ENCODE measurements at regions not wholly inside any gene's neighbourhood (a gene's known extent, or its start where the extent isn't known, plus 50 kb on each side); places are given as distances from the start of the nearest gene placed in this dataset.
A peak's percentile ranks its signal among the peaks of the same experiment; 100 is the strongest.

- peak; percentile 90 for TF ChIP-seq CTCF (IDR thresholded peaks at IDR 0.05)
- H3K9me3 Mint-ChIP-seq = no peaks in the 10 kb centered on the region
- DNase-seq = peak; percentile 68
- H3K4me1 Mint-ChIP-seq = no peaks in the 10 kb centered on the region
- no peak overlapping the region for H3K4me3 Mint-ChIP-seq
- no peak overlapping the region for H3K27ac Mint-ChIP-seq
- no peaks in the 10 kb centered on the region for H3K36me3 Mint-ChIP-seq (ENCODE audit: low read depth)
- H3K27me3 Mint-ChIP-seq (ENCODE audit: low read depth, poor library complexity) = peaks cover 14% of the 10 kb centered on the region
Measured at GRCh38 chr18:77749089-77749488, 499.4 kb downstream of the GALR1 start.

- no peaks in the 10 kb centered on the region for H3K4me1 Mint-ChIP-seq
- peaks cover 17% of the 10 kb centered on the region for H3K27me3 Mint-ChIP-seq (ENCODE audit: low read depth, poor library complexity)
- H3K9me3 Mint-ChIP-seq = no peaks in the 10 kb centered on the region
- TF ChIP-seq CTCF (IDR thresholded peaks at IDR 0.05) = no peak
- no peaks in the 10 kb centered on the region for H3K36me3 Mint-ChIP-seq (ENCODE audit: low read depth)
- no peak overlapping the region for H3K4me3 Mint-ChIP-seq
- H3K27ac Mint-ChIP-seq = no peak overlapping the region
- DNase-seq = no peak
Measured at GRCh38 chr18:77750006-77750405, 500.4 kb downstream of the GALR1 start.

- no peak overlapping the region for H3K27ac Mint-ChIP-seq
- peaks cover 28% of the 10 kb centered on the region for H3K27me3 Mint-ChIP-seq (ENCODE audit: low read depth, poor library complexity)
- no peak overlapping the region for H3K4me3 Mint-ChIP-seq
- DNase-seq = no peak
- H3K4me1 Mint-ChIP-seq = no peaks in the 10 kb centered on the region
- no peak for TF ChIP-seq CTCF (IDR thresholded peaks at IDR 0.05)
- H3K9me3 Mint-ChIP-seq = no peaks in the 10 kb centered on the region
- no peaks in the 10 kb centered on the region for H3K36me3 Mint-ChIP-seq (ENCODE audit: low read depth)
Measured at GRCh38 chr18:77754475-77755044, 504.9 kb downstream of the GALR1 start.

- H3K4me3 Mint-ChIP-seq = no peak overlapping the region
- H3K27me3 Mint-ChIP-seq (ENCODE audit: low read depth, poor library complexity) = peaks cover 31% of the 10 kb centered on the region
- H3K36me3 Mint-ChIP-seq (ENCODE audit: low read depth) = no peaks in the 10 kb centered on the region
- no peak overlapping the region for H3K27ac Mint-ChIP-seq
- H3K9me3 Mint-ChIP-seq = no peaks in the 10 kb centered on the region
- TF ChIP-seq CTCF (IDR thresholded peaks at IDR 0.05) = no peak
- no peaks in the 10 kb centered on the region for H3K4me1 Mint-ChIP-seq
- no peak for DNase-seq
Measured at GRCh38 chr18:77755187-77755586, 505.5 kb downstream of the GALR1 start.

- DNase-seq = no peak
- Mint-ChIP-seq H3K4me3 (no peak overlapping the region), H3K4me1 (peaks cover 13% of the 10 kb centered on the region), H3K9me3 (no peaks in the 10 kb centered on the region), H3K27ac (no peak overlapping the region), H3K36me3 (ENCODE audit: low read depth) (no peaks in the 10 kb centered on the region), H3K27me3 (ENCODE audit: low read depth, poor library complexity) (peaks cover 14% of the 10 kb centered on the region)
- TF ChIP-seq CTCF (IDR thresholded peaks at IDR 0.05) = no peak
Measured at GRCh38 chr18:77761332-77761731, 511.7 kb downstream of the GALR1 start.

GRCh38 chr18:77762014-77762413 lies 512.4 kb downstream of the GALR1 start:
- no peak overlapping the region for H3K27ac Mint-ChIP-seq
- H3K9me3 Mint-ChIP-seq = no peaks in the 10 kb centered on the region
- H3K4me1 Mint-ChIP-seq = peaks cover 13% of the 10 kb centered on the region
- peaks cover 14% of the 10 kb centered on the region for H3K27me3 Mint-ChIP-seq (ENCODE audit: low read depth, poor library complexity)
- TF ChIP-seq CTCF (IDR thresholded peaks at IDR 0.05) = no peak
- H3K4me3 Mint-ChIP-seq = no peak overlapping the region
- DNase-seq = no peak
- H3K36me3 Mint-ChIP-seq (ENCODE audit: low read depth) = no peaks in the 10 kb centered on the region
